ENCODE measurements at regions not wholly inside any gene's neighbourhood (a gene's known extent, or its start where the extent isn't known, plus 50 kb on each side); places are given as distances from the start of the nearest gene placed in this dataset.

GRCh38 chr2:14120376-14120775 lies 512.1 kb upstream of the LRATD1 start:
- H3K9me2 ChIP-seq (ENCODE audit: insufficient read depth, low read length), result no peaks in the 10 kb centered on the region
- no peaks in the 10 kb centered on the region for H4K20me1 ChIP-seq (ENCODE audit: insufficient read depth, low read length)
- no peaks in the 10 kb centered on the region for H3K36me3 ChIP-seq (ENCODE audit: insufficient read depth, low read length)
- intact Hi-C loops (cut with micrococcal nuclease; ENCODE audit: unreplicated experiment), result no loop called here
- no peak overlapping the region for H2AFZ ChIP-seq (ENCODE audit: low read length)
- H3K4me1 ChIP-seq (ENCODE audit: insufficient read depth, low read length, poor library complexity, severe bottlenecking), result no peaks in the 10 kb centered on the region
- H3K4me2 ChIP-seq (ENCODE audit: low read length), result no peak overlapping the region
- ChIA-PET CTCF (ENCODE audit: unreplicated experiment) (no interaction called here), POLR2A (interaction anchor here (0.7 kb wide), 1 partner anchor 24 kb away, joined by 4 read pairs; no protein-coding TSS in a partner anchor)
- no peak overlapping the region for H3K27ac ChIP-seq (ENCODE audit: low read depth, low read length, poor library complexity, severe bottlenecking)
- H3K79me2 ChIP-seq (ENCODE audit: insufficient read depth, low read depth, low read length), result no peaks in the 10 kb centered on the region
- no peak for DNase-seq (ENCODE audit: low spot score)
- H3K4me3 ChIP-seq (ENCODE audit: low read depth, low read length, poor library complexity, severe bottlenecking), result no peak overlapping the region
- no TSS peak for BruUV-seq (replicated peaks)
- TF ChIP-seq CTCF (conservative IDR thresholded peaks at IDR 0.05; ENCODE audit: low read length) (no peak), EZH2phosphoT487 (IDR thresholded peaks at IDR 0.05; ENCODE audit: borderline replicate concordance, low read depth, low read length) (no peak)
- no peaks in the 10 kb centered on the region for H3K9me3 ChIP-seq (ENCODE audit: low read length)

GRCh38 chr2:14123436-14124103 lies 508.9 kb upstream of the LRATD1 start:
- no peak for DNase-seq (ENCODE audit: low spot score)
- H3K79me2 ChIP-seq (ENCODE audit: insufficient read depth, low read depth, low read length), result no peaks in the 10 kb centered on the region
- no peaks in the 10 kb centered on the region for H3K9me2 ChIP-seq (ENCODE audit: insufficient read depth, low read length)
- no peaks in the 10 kb centered on the region for H3K36me3 ChIP-seq (ENCODE audit: insufficient read depth, low read length)
- ChIA-PET CTCF (ENCODE audit: unreplicated experiment) (no interaction called here), POLR2A (no interaction called here)
- BruUV-seq (replicated peaks), result no TSS peak
- no peak overlapping the region for H3K27ac ChIP-seq (ENCODE audit: low read depth, low read length, poor library complexity, severe bottlenecking)
- H2AFZ ChIP-seq (ENCODE audit: low read length), result no peak overlapping the region
- no peak overlapping the region for H3K4me2 ChIP-seq (ENCODE audit: low read length)
- H3K9me3 ChIP-seq (ENCODE audit: low read length), result no peaks in the 10 kb centered on the region
- intact Hi-C loops (cut with micrococcal nuclease; ENCODE audit: unreplicated experiment), result no loop called here
- TF ChIP-seq EZH2phosphoT487 (IDR thresholded peaks at IDR 0.05; ENCODE audit: borderline replicate concordance, low read depth, low read length) (no peak), CTCF (conservative IDR thresholded peaks at IDR 0.05; ENCODE audit: low read length) (no peak)
- no peaks in the 10 kb centered on the region for H3K4me1 ChIP-seq (ENCODE audit: insufficient read depth, low read length, poor library complexity, severe bottlenecking)
- H3K4me3 ChIP-seq (ENCODE audit: low read depth, low read length, poor library complexity, severe bottlenecking), result no peak overlapping the region
- H4K20me1 ChIP-seq (ENCODE audit: insufficient read depth, low read length), result no peaks in the 10 kb centered on the region

GRCh38 chr2:14125624-14126293 lies 506.8 kb upstream of the LRATD1 start:
- no peak overlapping the region for H3K4me2 ChIP-seq (ENCODE audit: low read length)
- DNase-seq (ENCODE audit: low spot score), result no peak
- no peaks in the 10 kb centered on the region for H3K36me3 ChIP-seq (ENCODE audit: insufficient read depth, low read length)
- no peaks in the 10 kb centered on the region for H3K4me1 ChIP-seq (ENCODE audit: insufficient read depth, low read length, poor library complexity, severe bottlenecking)
- no TSS peak for BruUV-seq (replicated peaks)
- H4K20me1 ChIP-seq (ENCODE audit: insufficient read depth, low read length), result no peaks in the 10 kb centered on the region
- CTCF ChIA-PET (ENCODE audit: unreplicated experiment), result no interaction called here
- H3K4me3 ChIP-seq (ENCODE audit: low read depth, low read length, poor library complexity, severe bottlenecking), result no peak overlapping the region
- intact Hi-C loops (cut with micrococcal nuclease; ENCODE audit: unreplicated experiment), result no loop called here
- POLR2A ChIA-PET, result interaction anchor here (0.6 to 0.7 kb wide), 2 partner anchors 1387 to 1441 kb away, joined by 3 to 5 read pairs; no protein-coding TSS in a partner anchor
- no peaks in the 10 kb centered on the region for H3K79me2 ChIP-seq (ENCODE audit: insufficient read depth, low read depth, low read length)
- TF ChIP-seq CTCF (conservative IDR thresholded peaks at IDR 0.05; ENCODE audit: low read length) (no peak), EZH2phosphoT487 (IDR thresholded peaks at IDR 0.05; ENCODE audit: borderline replicate concordance, low read depth, low read length) (no peak)
- no peaks in the 10 kb centered on the region for H3K9me2 ChIP-seq (ENCODE audit: insufficient read depth, low read length)
- no peaks in the 10 kb centered on the region for H3K9me3 ChIP-seq (ENCODE audit: low read length)
- no peak overlapping the region for H3K27ac ChIP-seq (ENCODE audit: low read depth, low read length, poor library complexity, severe bottlenecking)
- H2AFZ ChIP-seq (ENCODE audit: low read length), result no peak overlapping the region
